HepG2 (cell line): ENCODE measurements at regions not wholly inside any gene's neighbourhood (a gene's known extent, or its start where the extent isn't known, plus 50 kb on each side); places are given as distances from the start of the nearest gene placed in this dataset.

ENCODE experiments used
- ATAC-seq: fragments of 200-7000 bp; cut with Tn5 transposase; 3 replicates; pipeline ENCODE4 v1.9.1; 2020; ENCODE audit warnings: mild to moderate bottlenecking, moderate library complexity
- BruUV-seq: library from RNA; stranded (reverse); fragments of 400-500 nt; replicated peaks from 2 replicates; lab custom pipeline; 2021; lab: Mats Ljungman, UMichigan
- CTCF ChIA-PET: fragments of 300-600 bp; formaldehyde crosslinking; extraction: SDS; loops from one replicate; lab custom pipeline; 2021; ENCODE audit warnings: low total read pairs, inconsistent platforms, low intra/inter-chr PET ratio; lab: Yijun Ruan, JAX
- POLR2A ChIA-PET: fragments of 350-600 bp; sonication (Branson Sonifier 250); formaldehyde crosslinking; loops from one replicate; lab custom pipeline; 2020; ENCODE audit warnings: antibody characterized with exemption, inconsistent platforms; lab: Yijun Ruan, JAX
- DNase-seq: peaks from one replicate; pipeline ENCODE4 v3.0.0-alpha.2; 2015; ENCODE audit warnings: low spot score
- FAIRE-seq: peaks from 3 replicates; lab custom pipeline; 2011; peaks lifted over from hg19 to GRCh38; lab: Jason Lieb, UNC
- H2AFZ ChIP-seq: one replicate; pipeline ENCODE4 v1.6.1; 2011; ENCODE audit warnings: low read length, inconsistent platforms
- H3K27ac ChIP-seq: fragments of 300-600 bp; 3 replicates; pipeline ENCODE4 v1.8.0; 2011; ENCODE audit warnings: mixed run types, mild to moderate bottlenecking, mixed read lengths, low read length, inconsistent platforms; ENCODE audit not compliant: insufficient read depth; ENCODE audit errors: extremely low read length
- H3K27me3 ChIP-seq, 2 experiments: fragments of 200-600 bp in 1 of 2; 2 replicates in 1 of 2; 3 replicates in 1 of 2; pipeline versions ENCODE4 v1.6.0 to v1.8.0; 2011; ENCODE audit warnings: low read length in 2 of 2, mild to moderate bottlenecking in 2 of 2, moderate library complexity in 2 of 2, inconsistent platforms in 1 of 2; ENCODE audit not compliant: insufficient read depth in 2 of 2, control insufficient read depth in 1 of 2
- H3K36me3 ChIP-seq, 2 experiments: fragments of 200-600 bp in 1 of 2; replicated peaks in 1 of 2; 2 replicates in 1 of 2; 3 replicates in 1 of 2; pipeline versions ENCODE4 v1.5.1 to v1.8.0; 2011; ENCODE audit warnings: low read length in 2 of 2, inconsistent platforms in 1 of 2; ENCODE audit not compliant: insufficient read depth in 2 of 2, control insufficient read depth in 1 of 2
- H3K4me1 ChIP-seq: 2 replicates; pipeline ENCODE4 v1.5.1; 2012; ENCODE audit warnings: low read length, inconsistent platforms; ENCODE audit not compliant: insufficient read depth
- H3K4me2 ChIP-seq: 2 replicates; pipeline ENCODE4 v1.6.0; 2011; ENCODE audit warnings: low read depth, low read length, inconsistent platforms
- H3K4me3 ChIP-seq, 3 experiments: fragments of 200-600 bp in 1 of 3; sonication (generic), shearing (Covaris generic) in 1 of 3; replicated peaks in 1 of 3; 2 replicates each; pipeline ENCODE4 v1.5.1; 2011 to 2016; ENCODE audit warnings: low read length in 3 of 3, inconsistent platforms in 2 of 3, low read depth in 2 of 3, mild to moderate bottlenecking in 2 of 3, control low read depth in 1 of 3, mixed read lengths in 1 of 3; ENCODE audit not compliant: insufficient read depth in 1 of 3
- H3K79me2 ChIP-seq: one replicate; pipeline ENCODE4 v1.6.1; 2011; ENCODE audit warnings: low read length, inconsistent platforms; ENCODE audit not compliant: insufficient read depth
- H3K9ac ChIP-seq: 2 replicates; pipeline ENCODE4 v1.6.0; 2011; ENCODE audit warnings: mild to moderate bottlenecking, low read depth, low read length, inconsistent platforms; ENCODE audit not compliant: insufficient read depth
- H3K9me3 ChIP-seq: 2 replicates; pipeline ENCODE4 v1.5.1; 2012; ENCODE audit warnings: mild to moderate bottlenecking, low read length
- H4K20me1 ChIP-seq: 2 replicates; pipeline ENCODE4 v1.6.0; 2011; ENCODE audit warnings: inconsistent platforms, mild to moderate bottlenecking, low read length, moderate library complexity; ENCODE audit not compliant: insufficient read depth
- E2F5 ChIP-seq: sonication (generic); formaldehyde crosslinking; conservative IDR thresholded peaks from 2 replicates; pipeline ENCODE4 v1.4.0; 2020; ENCODE audit warnings: missing genetic modification reagents
- HDAC2 ChIP-seq: sonication (generic); formaldehyde crosslinking; IDR thresholded peaks from 2 replicates; pipeline ENCODE4 v1.4.0; 2020; ENCODE audit warnings: missing genetic modification reagents
- KLF9 ChIP-seq: IDR thresholded peaks from 2 replicates; pipeline ENCODE4 v1.6.1; 2016; ENCODE audit warnings: low read depth
- PPARG ChIP-seq: conservative IDR thresholded peaks from 2 replicates; pipeline ENCODE4 v1.6.1; 2016; ENCODE audit warnings: missing biosample characterization, missing genetic modification reagents
- SKIL ChIP-seq: sonication (generic); formaldehyde crosslinking; IDR thresholded peaks from 2 replicates; pipeline ENCODE4 v1.8.0; 2022; ENCODE audit warnings: missing genetic modification reagents, mild to moderate bottlenecking, moderate library complexity, borderline replicate concordance
- SUZ12 ChIP-seq: fragments of 150-350 bp; IDR thresholded peaks from 2 replicates; pipeline ENCODE4 v1.6.1; 2014; ENCODE audit warnings: low read depth, low read length
- THAP11 ChIP-seq: IDR thresholded peaks from 2 replicates; pipeline ENCODE4 v1.6.1; 2016; ENCODE audit warnings: missing biosample characterization, missing genetic modification reagents
- TRIM24 ChIP-seq: sonication (generic); formaldehyde crosslinking; IDR thresholded peaks from 2 replicates; pipeline ENCODE4 v1.8.0; 2022; ENCODE audit warnings: mild to moderate bottlenecking, missing genetic modification reagents
- ZBTB20 ChIP-seq: sonication (generic); formaldehyde crosslinking; IDR thresholded peaks from 2 replicates; pipeline ENCODE4 v1.8.1; 2023; ENCODE audit warnings: missing genetic modification reagents, low read depth, mild to moderate bottlenecking, borderline replicate concordance
- ZNF18 ChIP-seq: sonication (generic); formaldehyde crosslinking; IDR thresholded peaks from 2 replicates; pipeline ENCODE4 v1.8.0; 2022; ENCODE audit warnings: mild to moderate bottlenecking, missing genetic modification reagents; ENCODE audit not compliant: insufficient replicate concordance
- ZNF20 ChIP-seq: sonication (generic); formaldehyde crosslinking; IDR thresholded peaks from 2 replicates; pipeline ENCODE4 v1.4.0; 2020; ENCODE audit warnings: mild to moderate bottlenecking, moderate library complexity, missing genetic modification reagents
- ZNF225 ChIP-seq: sonication (generic); formaldehyde crosslinking; IDR thresholded peaks from 2 replicates; pipeline ENCODE4 v1.4.0; 2020; ENCODE audit warnings: mild to moderate bottlenecking, missing genetic modification reagents
- ZNF547 ChIP-seq: sonication (generic); formaldehyde crosslinking; IDR thresholded peaks from 2 replicates; pipeline ENCODE4 v1.5.1; 2020; ENCODE audit warnings: mild to moderate bottlenecking, missing genetic modification reagents
- ZNF614 ChIP-seq: IDR thresholded peaks from 2 replicates; pipeline ENCODE4 v1.6.1; 2018; ENCODE audit warnings: missing biosample characterization, missing genetic modification reagents, inconsistent platforms, borderline replicate concordance
- ZNF710 ChIP-seq: sonication (generic); formaldehyde crosslinking; IDR thresholded peaks from 2 replicates; pipeline ENCODE4 v1.5.0; 2020; ENCODE audit warnings: mild to moderate bottlenecking, missing genetic modification reagents, borderline replicate concordance
- WGBS: methylation state at CpG from one replicate; pipeline ENCODE4 v1.1.6; 2017; ENCODE audit warnings: low lambda C conversion rate; 5-methylcytosine and 5-hydroxymethylcytosine counted together
- in situ Hi-C: cut with HindIII; loops from 2 replicates; pipeline ENCODE4 v1.10.0; 2017; ENCODE audit warnings: low pct_unique_long_range_greater_than_20kb; ENCODE audit not compliant: extremely low pct_ligation_motif_present
- intact Hi-C: fragments of 100-400 bp; cut with micrococcal nuclease; formaldehyde crosslinking; loops from one replicate; pipeline ENCODE4 v1.10.0; 2022; ENCODE audit not compliant: unreplicated experiment

GRCh38 chr13:85525411-85525810 is 273.8 kb downstream of the SLITRK6 start (continued):
- TF ChIP-seq SKIL, result no peak
- TF ChIP-seq, all 625 proteins: peak for 0

GRCh38 chr13:85521657-85522056 is 277.6 kb downstream of the SLITRK6 start:
- BruUV-seq, result no TSS peak
- Histone ChIP-seq H3K79me2 (no peaks in the 10 kb centered on the region), H3K4me3 (no peak overlapping the region), H3K36me3 (no peaks in the 10 kb centered on the region), H3K27ac (no peak overlapping the region), H4K20me1 (no peaks in the 10 kb centered on the region), H3K4me1 (no peaks in the 10 kb centered on the region), H3K27me3 (no peaks in the 10 kb centered on the region; a peak in 1 of 5 replicates), H3K9me3 (no peaks in the 10 kb centered on the region), H2AFZ (no peak overlapping the region), H3K9ac (no peak overlapping the region), H3K4me2 (no peak overlapping the region)
- ATAC-seq (no peak), FAIRE-seq (no peak), DNase-seq (no peak)
- POLR2A ChIA-PET, result no interaction called here
- in situ Hi-C loops (no loop called here), intact Hi-C loops (no loop called here)
- no peak for TF ChIP-seq ZBTB20 (CRISPR knock-in tag)
- TF ChIP-seq E2F5, result no peak
- TF ChIP-seq ZNF710 (CRISPR knock-in tag), result no peak
- TF ChIP-seq ZNF547 (CRISPR knock-in tag), result no peak
- TF ChIP-seq SUZ12, result no peak
- TF ChIP-seq ZNF18 (CRISPR knock-in tag), result no peak
- TF ChIP-seq ZNF614 (CRISPR knock-in tag), result no peak
- no peak for TF ChIP-seq KLF9 (CRISPR knock-in tag)
- TF ChIP-seq TRIM24 (CRISPR knock-in tag), result no peak
- TF ChIP-seq HDAC2 (CRISPR knock-in tag), result no peak
- no peak for TF ChIP-seq THAP11 (CRISPR knock-in tag)
- no peak for TF ChIP-seq ZNF20
- no peak for TF ChIP-seq SKIL
- no peak for TF ChIP-seq PPARG (CRISPR knock-in tag)
- no peak for TF ChIP-seq ZNF225 (CRISPR knock-in tag)
- CTCF ChIA-PET, result no interaction called here
- 9% methylated on average over 2 of the region's 2 CpGs for WGBS
